ENCODE measurements at regions not wholly inside any gene's neighbourhood (a gene's known extent, or its start where the extent isn't known, plus 50 kb on each side); places are given as distances from the start of the nearest gene placed in this dataset.

DNA sequence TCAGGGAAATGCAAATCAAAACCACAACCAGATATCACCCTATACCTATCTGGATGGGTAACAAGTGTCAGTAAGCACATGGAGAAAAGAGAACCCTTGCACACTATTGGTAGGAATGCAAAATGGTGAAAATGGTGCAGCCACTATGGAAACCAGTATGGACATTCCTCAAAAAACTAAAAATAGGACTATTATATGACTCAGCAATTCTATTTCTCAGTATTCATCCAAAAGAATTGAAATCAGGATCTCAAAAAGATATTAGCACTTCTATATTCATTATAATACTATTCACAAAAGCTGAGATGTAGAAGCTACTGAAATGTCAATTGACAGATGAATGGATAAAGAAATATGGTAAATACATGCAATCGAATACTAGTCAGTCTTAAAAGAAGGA is 491.1 kb upstream of the MYT1L start:
- DNase-seq, result no peak

DNA sequence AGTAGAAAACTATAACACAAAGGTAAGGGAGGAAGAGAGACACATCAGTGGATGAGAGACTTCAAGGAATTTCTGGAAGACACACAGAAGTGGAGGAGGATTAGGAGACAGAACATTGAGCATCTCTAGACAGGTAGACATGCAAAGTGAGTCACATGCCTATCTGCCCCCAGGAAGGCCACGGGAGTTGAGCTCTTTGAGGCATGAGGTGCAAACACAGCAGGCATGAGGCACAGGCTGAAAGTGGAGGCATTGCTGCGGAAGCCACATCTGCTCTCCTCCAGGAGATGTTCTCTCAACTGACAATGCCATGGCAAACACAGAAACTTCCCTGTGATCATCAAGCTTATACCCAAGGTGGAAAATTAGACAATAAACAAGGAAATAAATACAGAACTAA is 481.6 kb upstream of the MYT1L start:
- no peak for DNase-seq

DNA sequence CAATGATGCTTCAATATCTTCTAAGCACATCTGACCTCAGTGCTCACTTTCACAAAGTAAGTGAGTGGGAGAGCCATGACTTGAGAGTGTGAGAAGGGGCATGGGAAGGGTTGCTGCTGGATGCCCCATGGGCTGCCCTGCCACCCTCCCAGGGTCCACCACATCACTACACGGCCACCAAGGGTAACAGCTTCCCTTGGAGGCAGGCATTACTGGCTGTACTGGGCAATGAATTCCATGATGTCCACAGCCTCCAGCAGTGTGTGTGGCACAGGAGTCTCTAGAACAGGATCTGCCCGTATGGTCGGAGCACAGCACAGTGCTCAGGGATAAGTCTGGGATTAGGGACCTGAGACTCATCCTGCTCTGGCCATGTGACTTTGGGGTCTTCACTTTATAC is 481.0 kb upstream of the MYT1L start:
- DNase-seq, result no peak

DNA sequence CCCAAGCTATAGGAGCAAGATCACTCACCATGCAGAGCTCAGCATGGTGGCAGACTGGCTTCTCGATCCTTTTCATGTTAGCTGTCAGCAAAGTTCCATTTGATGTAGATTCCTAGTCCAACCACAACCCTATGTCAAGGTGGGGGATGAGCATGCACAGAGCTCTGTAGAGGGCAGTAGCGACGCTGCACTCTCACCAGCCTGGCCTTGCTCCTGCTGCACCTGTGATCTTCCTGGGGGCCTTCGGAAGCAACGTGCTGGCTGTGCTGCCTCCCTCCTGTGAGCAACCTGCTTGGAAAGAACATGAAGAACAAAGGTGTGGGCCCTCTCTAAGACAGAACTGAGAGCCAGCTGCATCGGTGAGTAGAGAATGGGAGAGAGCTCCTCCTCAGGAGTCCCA is 479.4 kb upstream of the MYT1L start:
- no peak for DNase-seq

DNA sequence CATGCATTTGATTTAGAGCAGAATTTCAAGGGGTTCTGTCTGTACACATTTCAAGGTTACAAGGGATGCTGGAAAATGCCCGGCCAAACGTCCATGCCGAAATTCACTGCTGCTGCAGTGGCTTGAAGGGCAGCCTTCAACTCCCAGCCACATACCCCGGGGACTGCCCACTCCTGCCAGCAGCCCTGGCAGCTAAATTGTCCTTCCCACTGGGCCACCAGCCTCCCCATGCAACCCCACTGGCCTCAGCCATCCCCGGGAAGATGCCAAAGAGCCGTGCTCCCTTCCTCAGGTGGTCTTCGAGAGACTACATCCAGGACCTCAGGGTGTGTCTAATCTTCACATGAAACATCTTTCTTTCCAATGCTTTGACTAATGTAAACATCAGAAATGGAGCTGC is 478.7 kb upstream of the MYT1L start:
- no peak for DNase-seq

DNA sequence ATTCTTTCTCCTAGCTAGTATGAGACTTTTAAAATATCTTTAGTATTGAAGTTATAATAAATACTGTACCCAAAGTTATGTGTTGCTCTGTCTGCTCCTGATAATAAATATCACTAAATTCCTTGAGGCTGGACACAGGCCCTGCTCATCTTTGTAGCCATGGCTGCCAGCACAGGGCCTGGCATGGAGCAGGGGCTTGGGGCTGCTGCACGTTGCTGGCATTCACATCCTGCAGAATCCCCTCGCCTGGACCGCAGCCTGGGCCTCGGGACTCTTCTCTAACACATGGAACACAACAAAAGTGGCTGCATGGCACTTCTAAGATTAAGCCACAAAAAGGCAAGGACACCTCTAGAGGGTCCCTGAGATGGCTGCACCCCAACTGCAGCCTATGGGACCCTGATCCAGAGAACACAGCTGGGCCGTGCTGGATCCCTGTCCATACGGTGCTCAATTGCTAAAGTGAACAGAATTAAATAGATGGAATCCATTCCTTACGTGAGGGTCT is 477.5 kb upstream of the MYT1L start:
- DNase-seq, result no peak

DNA sequence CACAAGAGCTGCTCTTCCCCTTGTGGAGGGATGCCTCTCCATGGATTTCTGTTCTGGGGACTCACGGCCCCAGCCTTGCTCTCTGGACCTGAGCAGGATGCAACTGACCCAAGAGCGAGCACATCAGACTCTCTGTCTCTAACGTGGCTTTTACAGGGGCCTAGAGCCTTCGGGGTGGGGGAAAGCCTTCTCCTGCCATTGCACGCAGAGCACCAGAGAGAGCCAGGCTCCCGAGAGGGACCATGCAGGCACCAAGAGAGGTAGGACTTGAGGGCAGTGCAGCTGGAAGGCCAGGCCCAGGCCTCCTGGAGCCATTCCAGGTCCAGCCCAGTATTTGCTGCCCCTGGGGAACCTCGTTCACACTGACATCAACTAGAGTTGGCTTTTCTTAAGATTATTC is 475.6 kb upstream of the MYT1L start:
- DNase-seq, result no peak

DNA sequence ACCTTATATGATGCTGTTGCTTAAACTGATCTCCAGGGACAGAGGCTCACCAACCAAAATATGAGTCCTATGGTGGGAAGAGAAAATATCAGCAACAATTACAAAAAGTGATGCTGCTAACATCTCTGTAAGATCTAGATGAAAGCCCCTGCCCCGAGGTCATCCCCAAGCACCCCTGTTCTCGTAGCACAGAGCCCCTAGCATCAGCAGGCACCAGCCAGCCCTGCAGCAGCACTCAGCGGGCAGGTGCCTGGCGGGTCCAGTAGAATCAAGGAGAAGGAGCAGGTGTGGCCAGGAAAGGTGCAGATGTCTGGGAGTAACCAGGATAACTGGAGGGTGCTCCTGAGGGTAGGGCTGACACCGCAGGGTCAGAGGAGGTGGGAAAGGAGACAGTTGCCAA is 474.2 kb upstream of the MYT1L start:
- no peak for DNase-seq

DNA sequence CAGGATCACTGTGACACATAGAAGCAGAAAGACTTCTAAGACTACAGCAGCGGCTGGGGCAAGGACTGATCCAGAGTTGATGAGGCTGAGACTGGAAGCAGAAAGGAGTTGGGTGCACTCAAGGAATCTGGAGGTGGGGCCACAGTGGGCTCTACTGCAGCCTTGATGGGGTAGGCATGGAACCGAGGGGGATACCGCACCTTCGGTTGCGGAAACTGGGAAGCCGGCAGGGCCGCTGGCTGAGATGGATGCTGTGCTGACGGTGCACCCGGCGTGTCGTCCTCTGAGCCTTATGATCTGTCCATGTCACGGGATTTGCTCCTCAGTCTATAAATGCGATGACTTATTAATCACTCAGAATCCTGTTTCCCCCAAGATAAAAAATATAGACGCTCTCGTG is 473.5 kb upstream of the MYT1L start:
- no peak for DNase-seq

DNA sequence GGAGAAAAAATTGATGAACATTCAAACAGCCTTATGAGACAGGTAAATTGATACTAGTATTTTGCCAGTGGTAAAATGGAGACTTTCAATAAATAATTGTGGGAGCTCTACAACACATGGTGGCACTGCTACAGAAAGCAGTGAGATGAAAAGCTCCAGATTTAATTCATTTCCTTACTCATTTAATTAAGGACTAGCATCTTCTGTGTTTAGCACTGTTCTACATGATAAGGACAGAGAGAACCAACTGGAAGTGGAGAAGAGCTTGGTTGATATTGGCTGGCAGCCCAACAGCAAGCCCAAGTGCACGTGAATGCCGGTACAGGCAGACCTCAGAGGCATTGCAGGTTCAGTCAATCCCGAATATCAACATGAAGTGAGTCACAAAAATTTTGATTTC is 470.4 kb upstream of the MYT1L start:
- no peak for DNase-seq

DNA sequence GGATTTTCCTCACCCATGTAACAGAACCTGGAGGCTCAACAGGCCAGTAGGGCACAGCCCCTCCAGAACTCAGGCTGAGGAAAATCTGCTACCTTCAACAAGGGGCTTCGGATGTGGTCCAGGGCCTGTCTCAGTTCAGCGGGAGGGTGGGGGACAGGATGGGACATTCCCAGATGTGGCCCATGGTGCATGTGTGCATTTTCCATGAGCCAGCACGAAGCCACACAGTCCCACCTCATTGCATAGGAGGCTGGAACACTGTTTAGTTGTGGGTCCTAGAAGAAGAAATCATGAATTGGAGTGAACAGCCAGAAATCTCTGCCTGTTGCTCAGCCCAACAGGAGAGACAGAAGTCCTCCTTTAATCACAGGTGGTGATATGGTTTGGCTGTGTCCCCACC is 469.6 kb upstream of the MYT1L start:
- DNase-seq, result no peak

DNA sequence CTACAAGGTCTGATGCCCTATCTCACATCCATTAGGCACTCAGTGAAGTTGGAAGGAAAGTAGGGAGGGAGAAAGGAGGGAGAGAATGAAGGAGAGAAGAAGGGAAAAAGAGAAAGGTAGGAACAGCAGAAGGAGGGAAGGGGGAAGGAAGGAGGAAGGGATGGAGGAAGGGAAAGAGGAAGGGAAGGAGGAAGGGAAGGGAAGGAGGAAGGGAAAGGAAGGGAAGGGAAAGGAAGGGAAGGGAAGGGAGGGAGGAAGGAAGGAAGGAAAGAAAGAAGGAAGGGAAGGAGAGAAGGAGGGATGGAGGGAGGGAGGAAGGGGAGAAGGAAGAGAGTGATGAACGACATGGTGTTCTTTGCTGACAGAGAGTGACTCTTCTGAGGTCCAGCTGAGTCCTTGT is 468.9 kb upstream of the MYT1L start:
- no peak for DNase-seq

DNA sequence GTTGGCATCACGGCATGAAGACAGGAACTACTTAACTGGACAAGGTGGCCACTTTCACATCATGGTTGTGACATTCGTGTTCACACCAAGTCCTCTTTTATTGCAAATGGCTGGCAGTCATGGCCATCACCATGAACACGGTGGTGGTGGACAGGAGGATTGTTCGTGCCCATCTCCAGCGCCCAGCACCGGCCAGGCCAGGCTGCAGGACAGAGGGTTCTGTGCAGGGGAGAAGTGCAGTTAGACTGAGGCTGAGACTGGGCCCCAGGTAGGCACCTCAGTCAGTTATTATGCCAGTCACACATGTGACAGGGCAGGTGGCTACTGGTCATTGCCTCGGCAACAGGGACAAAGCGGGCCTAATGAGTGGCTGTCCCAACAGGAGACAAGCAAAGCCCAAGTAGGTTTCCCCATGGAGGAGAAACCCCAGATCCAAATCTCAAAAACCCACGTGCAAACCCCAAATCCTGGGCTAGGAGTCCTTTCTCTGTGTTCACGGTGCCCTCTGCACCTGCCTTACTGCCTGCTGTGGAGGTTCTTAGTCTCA is 468.1 kb upstream of the MYT1L start:
- DNase-seq, result no peak

DNA sequence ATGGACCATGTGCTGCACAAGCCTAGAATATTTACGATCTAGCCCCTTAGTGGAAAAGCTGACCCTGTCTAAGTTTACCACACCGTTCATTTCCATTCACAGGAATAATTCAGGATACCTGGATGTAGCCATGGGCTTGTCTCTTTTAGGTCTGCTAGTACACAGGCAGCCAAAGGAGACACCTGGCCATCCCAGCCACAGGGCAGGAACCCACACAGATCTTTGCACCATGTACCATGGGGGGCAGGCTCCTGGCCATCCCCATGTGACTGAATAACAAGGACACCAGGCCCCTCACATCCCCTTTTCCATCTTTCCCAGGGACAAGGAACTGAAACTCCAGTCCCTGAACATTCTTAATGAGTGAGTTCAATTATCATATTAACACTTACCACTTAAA is 467.3 kb upstream of the MYT1L start:
- no peak for DNase-seq

DNA sequence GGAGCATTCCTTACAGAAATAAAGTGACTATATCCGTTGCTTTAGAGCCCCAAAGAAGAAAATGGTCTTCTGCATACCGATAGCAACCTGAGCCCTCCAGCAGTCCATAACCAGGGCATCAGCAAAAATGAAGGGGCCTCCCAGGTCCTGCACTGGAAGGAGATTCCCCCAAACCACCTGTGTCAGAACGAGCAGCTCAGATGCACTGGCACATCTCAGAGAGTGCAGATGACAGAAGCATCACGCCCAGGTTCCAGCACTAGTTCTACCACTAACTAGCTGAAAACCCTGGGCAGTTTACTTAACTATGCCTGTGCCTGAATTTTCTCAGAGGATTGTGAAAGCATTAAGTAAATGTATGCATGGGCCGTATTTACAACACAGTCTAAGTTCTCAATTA is 466.7 kb upstream of the MYT1L start:
- DNase-seq, result no peak

DNA sequence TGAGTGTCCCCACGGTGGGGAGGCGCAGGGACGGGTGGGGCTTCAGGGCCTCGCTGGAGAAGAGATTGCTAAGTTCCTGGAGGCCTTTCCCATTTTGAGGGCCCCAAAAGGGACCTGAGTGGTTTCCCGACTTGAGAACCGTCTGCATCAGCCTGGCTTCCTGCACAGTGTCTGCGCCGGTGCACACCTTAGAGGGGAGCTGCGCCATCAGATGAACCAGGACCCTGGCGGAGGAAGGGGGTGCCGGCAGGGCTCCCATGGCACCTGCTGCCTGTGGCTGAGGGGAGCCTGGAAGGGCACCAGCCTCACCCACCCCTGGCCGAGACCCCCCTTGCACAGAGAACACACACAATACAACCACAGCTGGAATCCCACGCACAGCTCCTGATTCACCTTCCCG is 465.1 kb upstream of the MYT1L start:
- DNase-seq, result no peak

DNA sequence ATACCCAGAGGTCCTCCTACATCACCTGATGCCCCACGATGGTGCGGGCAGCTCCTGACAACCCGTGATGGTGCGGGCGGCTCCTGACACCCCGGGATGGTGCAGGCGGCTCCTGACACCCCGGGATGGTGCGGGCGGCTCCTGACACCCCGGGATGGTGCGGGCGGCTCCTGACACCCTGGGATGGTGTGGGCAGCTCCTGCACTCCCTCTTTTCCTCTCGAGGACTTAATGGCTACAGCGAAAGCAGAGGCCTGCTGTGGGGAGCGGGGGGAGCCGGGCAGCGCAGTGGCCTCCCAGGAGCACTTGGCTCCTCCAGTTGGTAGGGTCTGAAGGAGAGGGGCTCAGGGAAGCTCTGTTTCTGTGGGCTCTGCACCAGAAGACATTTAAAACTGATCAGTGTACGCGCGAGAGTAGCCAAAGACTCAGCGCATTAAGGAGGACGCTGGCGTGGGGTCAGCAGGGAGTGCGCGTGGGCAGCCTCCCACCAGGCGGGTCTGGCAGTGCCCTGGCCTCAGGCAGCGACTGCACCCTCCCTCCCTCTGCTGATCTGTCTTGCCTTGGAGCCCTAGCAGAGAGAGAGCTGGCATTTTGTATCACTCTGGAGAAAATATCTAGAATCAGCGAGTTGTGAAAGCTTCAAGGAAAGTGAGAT is 464.5 kb upstream of the MYT1L start:
- no peak for DNase-seq

DNA sequence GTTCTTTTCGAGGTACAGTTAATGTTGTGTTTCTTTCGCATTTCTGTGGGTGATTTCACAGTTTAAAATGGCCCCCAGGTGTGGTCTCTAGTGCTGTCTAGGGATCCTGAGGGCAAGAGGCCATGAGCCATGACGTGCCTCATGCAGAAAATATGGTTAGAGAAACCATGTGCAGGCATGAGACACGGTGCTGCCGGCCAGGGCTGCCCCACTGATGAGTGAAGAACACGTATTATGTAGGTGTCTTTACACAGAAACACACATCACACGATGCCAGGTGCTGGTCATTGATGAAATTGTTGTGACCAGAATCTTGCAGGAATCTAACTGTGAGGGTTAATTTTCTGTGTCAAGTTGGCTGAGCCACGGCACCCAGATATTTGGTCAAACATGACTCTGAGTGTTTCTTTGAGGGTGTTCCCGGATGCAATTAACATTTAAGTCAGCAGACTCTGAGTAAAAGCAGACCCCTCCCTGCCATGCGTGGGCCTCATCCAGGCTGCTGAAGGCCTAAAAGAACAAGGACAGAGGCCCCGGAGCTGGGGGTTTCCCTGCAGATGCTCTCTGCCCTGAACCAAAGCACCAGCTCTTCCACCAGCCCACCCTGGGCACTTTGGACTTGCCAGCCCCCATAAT is 463.0 kb upstream of the MYT1L start:
- no peak for DNase-seq

DNA sequence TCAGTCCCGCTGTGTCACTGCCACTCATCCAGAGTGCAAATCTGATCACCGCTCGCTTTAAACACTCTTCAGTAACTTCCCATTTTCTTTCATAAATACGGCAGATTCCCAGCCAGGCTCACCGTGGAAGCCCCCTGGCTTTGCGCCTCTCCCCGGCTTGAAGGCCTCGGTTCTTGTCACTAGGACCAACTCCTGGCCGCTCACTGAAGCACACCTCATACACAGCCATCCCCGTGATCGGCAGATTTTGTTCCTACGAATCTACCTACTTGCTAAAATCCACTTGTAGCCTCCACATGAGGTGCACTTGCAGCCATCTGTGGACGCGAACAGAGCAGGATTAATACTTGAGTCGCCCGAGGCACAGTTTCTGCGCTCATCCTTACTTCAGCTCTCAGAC is 462.4 kb upstream of the MYT1L start:
- DNase-seq, result no peak

DNA sequence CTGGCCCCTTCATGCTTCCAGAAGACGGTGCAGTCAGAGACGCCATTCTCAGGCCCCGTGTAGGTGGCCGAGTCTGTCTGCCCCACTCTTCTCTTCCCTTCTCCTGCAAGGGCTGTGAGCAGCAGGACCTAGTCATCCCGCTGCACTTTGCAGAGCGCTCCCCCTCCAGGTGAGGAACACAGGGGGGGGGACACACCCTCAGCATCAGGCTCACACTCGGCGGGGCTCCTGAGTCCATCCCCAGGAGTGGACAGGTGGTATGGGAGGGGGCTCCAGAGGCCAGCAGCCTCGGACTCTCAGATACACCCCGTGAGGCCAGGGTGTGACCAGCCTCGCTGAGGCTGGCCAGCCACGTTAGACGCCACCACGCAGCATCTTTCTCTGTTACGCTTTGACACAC is 460.5 kb upstream of the MYT1L start:
- DNase-seq, result no peak

DNA sequence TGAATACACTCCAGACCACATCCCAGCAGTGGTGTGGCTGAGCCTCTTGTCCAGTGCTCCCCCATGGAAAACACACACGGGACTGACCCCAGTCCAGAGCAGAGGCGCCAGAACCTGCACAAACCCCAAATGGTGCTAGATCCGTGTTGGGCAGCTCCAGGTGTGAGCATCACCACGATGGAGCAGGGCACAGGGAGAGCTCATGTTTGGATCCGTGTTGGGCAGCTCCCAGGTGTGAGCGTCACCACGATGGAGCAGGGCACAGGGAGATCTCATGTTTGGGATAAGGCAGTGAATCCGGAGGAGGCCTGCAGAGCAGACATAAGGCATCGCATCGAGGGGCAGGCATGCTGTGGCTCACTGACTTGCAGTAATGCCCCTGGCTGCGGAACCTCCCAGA is 460.0 kb upstream of the MYT1L start:
- DNase-seq, result no peak

DNA sequence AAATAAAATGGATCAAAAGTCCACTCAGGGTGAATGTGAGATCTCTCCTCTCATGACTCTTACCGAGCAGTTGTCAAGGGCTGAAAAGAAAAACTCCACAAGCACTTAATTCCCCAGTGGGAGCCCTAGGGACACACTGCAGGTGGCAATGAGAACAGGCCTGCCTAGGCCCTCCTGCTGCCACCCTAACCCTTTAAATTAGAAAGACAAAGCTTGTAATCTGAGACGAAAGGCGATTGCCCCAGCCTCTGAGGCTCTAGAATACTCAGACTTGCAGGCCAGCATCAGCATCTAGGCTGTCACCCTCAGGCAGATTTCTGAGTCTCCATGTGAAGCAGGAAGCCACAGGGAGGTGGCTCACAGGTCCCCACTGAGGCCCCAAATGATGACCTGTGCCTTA is 457.0 kb upstream of the MYT1L start:
- DNase-seq, result no peak

DNA sequence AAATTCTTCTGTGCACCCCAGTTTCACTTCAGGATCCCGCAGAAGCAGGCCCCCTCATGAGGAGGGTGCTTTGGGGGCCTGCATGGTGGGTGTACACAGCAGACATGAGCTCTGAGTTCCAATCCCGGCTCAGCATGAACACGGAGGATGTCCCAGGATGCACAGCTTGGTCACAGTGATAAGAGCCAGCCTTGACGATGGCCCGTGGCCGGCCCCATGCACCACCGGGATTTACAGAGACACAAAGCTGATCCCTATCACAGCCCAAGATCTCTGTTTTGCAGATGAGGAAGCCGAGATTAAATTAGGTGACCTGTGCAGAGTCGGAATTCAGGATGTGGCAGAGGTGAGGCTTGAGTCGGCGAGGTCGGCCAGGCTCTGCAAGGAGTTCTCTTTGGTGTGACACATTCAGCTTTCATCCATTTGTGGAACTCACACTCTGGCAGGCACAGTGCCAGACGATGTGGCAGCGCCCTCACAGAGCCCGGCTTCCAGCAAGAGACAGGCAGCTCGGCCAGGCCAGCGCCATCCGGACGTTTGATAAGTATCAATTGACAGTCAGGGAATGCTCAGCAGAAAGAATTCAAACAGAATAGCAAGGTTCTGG is 456.3 kb upstream of the MYT1L start:
- DNase-seq, result no peak

DNA sequence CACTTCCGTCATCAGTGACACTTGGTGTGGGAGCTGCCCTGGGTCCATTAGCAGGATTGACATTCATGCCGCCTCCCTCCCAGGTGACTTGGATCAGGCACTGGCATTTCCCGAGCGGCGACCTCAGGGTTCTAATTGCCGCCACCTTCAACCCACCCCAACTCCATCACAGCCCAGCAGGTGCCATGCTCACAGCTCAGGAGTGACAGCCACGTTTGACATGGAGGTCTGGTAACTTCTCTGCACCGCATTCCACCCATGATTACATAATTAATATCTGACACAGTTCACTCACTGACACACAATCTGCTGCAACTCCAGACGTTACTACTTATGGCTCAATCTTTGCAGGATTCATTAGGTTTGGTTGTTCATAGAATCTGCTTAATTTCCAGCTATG is 450.9 kb upstream of the MYT1L start:
- no peak for DNase-seq
